WERI-Rb-1 (cell line): ENCODE measurements at regions not wholly inside any gene's neighbourhood (a gene's known extent, or its start where the extent isn't known, plus 50 kb on each side); places are given as distances from the start of the nearest gene placed in this dataset.

Experiments
- DNase-seq: peaks from one replicate; pipeline ENCODE4 v3.0.0-alpha.2; 2020
- H3K27ac ChIP-seq: fragments of 250-450 bp; sonication (Bioruptor Pico); 2 replicates; pipeline ENCODE4 v1.5.1; 2020; ENCODE audit warnings: mild to moderate bottlenecking, moderate library complexity
- H3K27me3 ChIP-seq: fragments of 250-450 bp; sonication (Bioruptor Pico); 2 replicates; pipeline ENCODE4 v1.5.1; 2021; ENCODE audit warnings: mild to moderate bottlenecking, low read depth, moderate library complexity; ENCODE audit not compliant: insufficient read depth, severe bottlenecking
- H3K36me3 ChIP-seq: fragments of 250-450 bp; sonication (Bioruptor Pico); 2 replicates; pipeline ENCODE4 v1.5.1; 2020; ENCODE audit warnings: mild to moderate bottlenecking, moderate library complexity
- H3K4me3 ChIP-seq: 2 replicates; pipeline ENCODE4 v1.5.1; 2011; ENCODE audit warnings: low read depth, mild to moderate bottlenecking, control low read depth, low read length
- H3K9me3 ChIP-seq: fragments of 250-450 bp; sonication (Bioruptor Pico); 2 replicates; pipeline ENCODE4 v1.5.1; 2021; ENCODE audit warnings: mild to moderate bottlenecking, moderate library complexity; ENCODE audit not compliant: severe bottlenecking
- CTCF ChIP-seq: IDR thresholded peaks from 2 replicates; pipeline ENCODE4 v1.5.1; 2011; ENCODE audit warnings: low read depth, mild to moderate bottlenecking, control low read depth, inconsistent platforms, low read length

GRCh38 chr12:86837246-86837645, 581.1 kb upstream of the MGAT4C start:
- H3K4me3 ChIP-seq: no peak overlapping the region
- TF ChIP-seq CTCF: no peak
- H3K9me3 ChIP-seq: no peaks in the 10 kb centered on the region
- no peak overlapping the region for H3K27ac ChIP-seq
- no peak for DNase-seq
- no peaks in the 10 kb centered on the region for H3K36me3 ChIP-seq
- no peaks in the 10 kb centered on the region for H3K27me3 ChIP-seq

- H3K36me3 ChIP-seq: no peaks in the 10 kb centered on the region
- no peaks in the 10 kb centered on the region for H3K27me3 ChIP-seq
- H3K4me3 ChIP-seq: no peak overlapping the region
- no peaks in the 10 kb centered on the region for H3K9me3 ChIP-seq
- DNase-seq: no peak
- TF ChIP-seq CTCF: no peak
- H3K27ac ChIP-seq: no peak overlapping the region
Observed at GRCh38 chr12:86834217-86834616, 578.0 kb upstream of the MGAT4C start.

GRCh38 chr12:86827409-86827808, 571.2 kb upstream of the MGAT4C start:
- no peaks in the 10 kb centered on the region for H3K36me3 ChIP-seq
- no peak overlapping the region for H3K4me3 ChIP-seq
- H3K27me3 ChIP-seq: no peaks in the 10 kb centered on the region
- H3K27ac ChIP-seq: no peak overlapping the region
- no peaks in the 10 kb centered on the region for H3K9me3 ChIP-seq
- no peak for DNase-seq
- no peak for TF ChIP-seq CTCF

- H3K36me3 ChIP-seq: no peaks in the 10 kb centered on the region
- no peaks in the 10 kb centered on the region for H3K9me3 ChIP-seq
- TF ChIP-seq CTCF: no peak
- H3K27ac ChIP-seq: no peak overlapping the region
- no peaks in the 10 kb centered on the region for H3K27me3 ChIP-seq
- no peak for DNase-seq
- H3K4me3 ChIP-seq: no peak overlapping the region
Observed at GRCh38 chr12:86826051-86826450, 569.9 kb upstream of the MGAT4C start.

GRCh38 chr12:86801439-86801838, 545.2 kb upstream of the MGAT4C start:
- no peak for DNase-seq
- Histone ChIP-seq H3K4me3 (no peak overlapping the region), H3K27ac (no peak overlapping the region), H3K36me3 (no peaks in the 10 kb centered on the region), H3K27me3 (no peaks in the 10 kb centered on the region), H3K9me3 (no peaks in the 10 kb centered on the region)
- no peak for TF ChIP-seq CTCF

GRCh38 chr12:86799616-86800015, 543.4 kb upstream of the MGAT4C start:
- no peak overlapping the region for H3K27ac ChIP-seq
- H3K9me3 ChIP-seq: no peaks in the 10 kb centered on the region
- DNase-seq: no peak
- TF ChIP-seq CTCF: no peak
- no peak overlapping the region for H3K4me3 ChIP-seq
- H3K27me3 ChIP-seq: no peaks in the 10 kb centered on the region
- no peaks in the 10 kb centered on the region for H3K36me3 ChIP-seq
